ENCODE measurements at regions not wholly inside any gene's neighbourhood (a gene's known extent, or its start where the extent isn't known, plus 50 kb on each side); places are given as distances from the start of the nearest gene placed in this dataset.

DNA sequence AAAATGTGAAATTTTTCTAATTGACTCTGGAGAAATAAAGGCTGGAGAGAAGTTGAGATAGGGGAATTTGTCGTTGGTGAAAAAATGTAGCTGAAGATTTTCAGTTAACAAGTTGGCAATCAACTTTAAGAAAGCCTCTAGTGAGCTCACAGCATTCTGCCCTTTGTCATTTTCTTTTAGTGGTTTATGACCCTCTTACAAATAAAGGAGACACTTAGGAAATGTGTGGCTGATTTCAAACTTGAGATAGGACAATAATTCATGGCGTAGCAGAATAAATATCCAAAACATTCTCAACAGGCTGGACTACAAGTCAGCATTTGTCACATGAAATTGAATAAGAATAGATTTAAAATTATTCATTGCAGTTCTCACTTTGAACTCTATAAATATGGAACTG lies 412.5 kb upstream of the SPHKAP start:
- Histone ChIP-seq H3K27me3 (no peaks in the 10 kb centered on the region), H3K36me3 (no peaks in the 10 kb centered on the region), H3K27ac (no peak overlapping the region), H3K4me1 (no peaks in the 10 kb centered on the region), H3K9me3 (no peaks in the 10 kb centered on the region), H3K4me3 (no peak overlapping the region)
- intact Hi-C loops (cut with DNase I), result no loop called here
- TF ChIP-seq POLR2AphosphoS5 (IDR thresholded peaks at IDR 0.05; ENCODE audit: insufficient read depth in 1 of 2, low read depth in 1 of 2) (no peak), POLR2A (IDR thresholded peaks at IDR 0.05) (no peak)
- TF ChIP-seq, protein P1, sequence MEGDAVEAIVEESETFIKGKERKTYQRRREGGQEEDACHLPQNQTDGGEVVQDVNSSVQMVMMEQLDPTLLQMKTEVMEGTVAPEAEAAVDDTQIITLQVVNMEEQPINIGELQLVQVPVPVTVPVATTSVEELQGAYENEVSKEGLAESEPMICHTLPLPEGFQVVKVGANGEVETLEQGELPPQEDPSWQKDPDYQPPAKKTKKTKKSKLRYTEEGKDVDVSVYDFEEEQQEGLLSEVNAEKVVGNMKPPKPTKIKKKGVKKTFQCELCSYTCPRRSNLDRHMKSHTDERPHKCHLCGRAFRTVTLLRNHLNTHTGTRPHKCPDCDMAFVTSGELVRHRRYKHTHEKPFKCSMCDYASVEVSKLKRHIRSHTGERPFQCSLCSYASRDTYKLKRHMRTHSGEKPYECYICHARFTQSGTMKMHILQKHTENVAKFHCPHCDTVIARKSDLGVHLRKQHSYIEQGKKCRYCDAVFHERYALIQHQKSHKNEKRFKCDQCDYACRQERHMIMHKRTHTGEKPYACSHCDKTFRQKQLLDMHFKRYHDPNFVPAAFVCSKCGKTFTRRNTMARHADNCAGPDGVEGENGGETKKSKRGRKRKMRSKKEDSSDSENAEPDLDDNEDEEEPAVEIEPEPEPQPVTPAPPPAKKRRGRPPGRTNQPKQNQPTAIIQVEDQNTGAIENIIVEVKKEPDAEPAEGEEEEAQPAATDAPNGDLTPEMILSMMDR (IDR thresholded peaks at IDR 0.05), result no peak
- DNase-seq (ENCODE audit: extremely low spot score in 2 of 2), result no peak

DNA sequence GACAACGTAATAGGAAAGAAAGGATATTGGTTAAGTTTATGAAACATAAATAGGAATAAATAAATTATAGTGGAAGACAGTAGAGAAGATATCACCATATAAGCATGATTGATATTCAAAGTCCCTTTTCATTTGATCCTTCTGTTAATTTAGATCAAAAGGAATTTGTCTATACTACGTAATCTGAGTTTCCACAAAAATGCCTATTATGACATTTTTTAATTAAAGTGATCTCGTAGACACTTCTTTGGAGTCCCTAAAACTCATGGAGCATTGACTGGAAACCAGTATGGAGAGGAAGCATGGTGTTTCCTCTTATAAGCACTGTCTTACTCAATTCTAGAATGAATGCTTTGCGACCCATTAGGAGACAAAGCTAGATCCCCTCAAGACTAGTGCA lies 411.4 kb upstream of the SPHKAP start:
- TF ChIP-seq, protein P1 (IDR thresholded peaks at IDR 0.05), result no peak
- no peak for TF ChIP-seq POLR2AphosphoS5 (IDR thresholded peaks at IDR 0.05; ENCODE audit: insufficient read depth in 1 of 2, low read depth in 1 of 2)
- no peak for TF ChIP-seq POLR2A (IDR thresholded peaks at IDR 0.05)

DNA sequence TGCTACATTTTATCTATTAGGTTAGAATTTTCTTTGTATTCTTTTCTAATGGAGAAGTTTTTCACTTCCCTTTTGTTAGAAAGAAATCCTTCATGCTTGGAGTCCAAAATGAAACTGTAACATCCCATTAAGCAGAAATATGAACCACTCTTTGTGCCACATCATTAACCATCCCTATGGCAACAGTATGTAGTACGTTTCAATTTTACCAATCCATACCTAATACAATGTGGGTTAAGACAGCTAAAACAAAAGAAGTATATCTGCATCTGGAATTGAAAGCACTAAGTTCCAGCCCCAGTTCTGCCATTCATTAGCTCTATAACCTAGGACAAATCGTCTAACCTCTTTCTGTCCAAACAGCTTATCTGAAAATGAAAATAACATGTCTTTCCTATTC lies 409.2 kb upstream of the SPHKAP start:
- intact Hi-C loops (cut with DNase I), result no loop called here
- Histone ChIP-seq H3K36me3 (no peaks in the 10 kb centered on the region), H3K9me3 (no peaks in the 10 kb centered on the region), H3K27ac (no peak overlapping the region), H3K4me3 (no peak overlapping the region), H3K4me1 (no peaks in the 10 kb centered on the region), H3K27me3 (no peaks in the 10 kb centered on the region)
- no peak for DNase-seq (ENCODE audit: extremely low spot score in 2 of 2)
- TF ChIP-seq POLR2AphosphoS5 (IDR thresholded peaks at IDR 0.05; ENCODE audit: insufficient read depth in 1 of 2, low read depth in 1 of 2), result no peak
- no peak for TF ChIP-seq POLR2A (IDR thresholded peaks at IDR 0.05)
- TF ChIP-seq, protein P1 (IDR thresholded peaks at IDR 0.05), result no peak

More for the DNA sequence above, 411.4 kb upstream of the SPHKAP start:
- no peaks in the 10 kb centered on the region for H3K4me1 ChIP-seq
- no peak overlapping the region for H3K27ac ChIP-seq
- H3K4me3 ChIP-seq, result no peak overlapping the region
- intact Hi-C loops (cut with DNase I), result no loop called here
- H3K36me3 ChIP-seq, result no peaks in the 10 kb centered on the region
- H3K9me3 ChIP-seq, result no peaks in the 10 kb centered on the region
- H3K27me3 ChIP-seq, result no peaks in the 10 kb centered on the region
- no peak for DNase-seq (ENCODE audit: extremely low spot score in 2 of 2)

DNA sequence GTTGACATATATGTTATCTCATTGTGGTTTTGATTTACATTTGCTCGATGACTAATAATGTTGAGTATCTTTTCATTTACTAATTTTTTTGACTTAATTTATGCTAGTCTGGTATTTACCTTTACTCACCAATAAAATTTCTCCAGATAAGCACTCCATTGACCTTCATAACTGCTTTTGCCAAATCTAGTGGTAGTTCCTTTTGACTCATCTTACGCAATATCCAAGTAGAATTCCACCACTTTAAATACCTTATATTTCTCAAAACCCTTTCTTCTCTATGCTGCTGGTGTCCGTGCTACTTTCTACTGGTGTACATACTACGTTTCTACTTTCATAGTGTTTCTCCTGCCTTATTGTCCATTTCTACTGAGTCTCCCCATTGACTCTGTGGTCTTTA lies 407.6 kb upstream of the SPHKAP start:
- Histone ChIP-seq H3K9me3 (no peaks in the 10 kb centered on the region), H3K4me3 (no peak overlapping the region), H3K4me1 (no peaks in the 10 kb centered on the region), H3K36me3 (no peaks in the 10 kb centered on the region), H3K27me3 (no peaks in the 10 kb centered on the region), H3K27ac (no peak overlapping the region)
- TF ChIP-seq POLR2AphosphoS5 (IDR thresholded peaks at IDR 0.05; ENCODE audit: insufficient read depth in 1 of 2, low read depth in 1 of 2) (no peak), POLR2A (IDR thresholded peaks at IDR 0.05) (no peak)
- TF ChIP-seq, protein P1 (IDR thresholded peaks at IDR 0.05), result no peak
- no peak for DNase-seq (ENCODE audit: extremely low spot score in 2 of 2)
- intact Hi-C loops (cut with DNase I), result no loop called here

DNA sequence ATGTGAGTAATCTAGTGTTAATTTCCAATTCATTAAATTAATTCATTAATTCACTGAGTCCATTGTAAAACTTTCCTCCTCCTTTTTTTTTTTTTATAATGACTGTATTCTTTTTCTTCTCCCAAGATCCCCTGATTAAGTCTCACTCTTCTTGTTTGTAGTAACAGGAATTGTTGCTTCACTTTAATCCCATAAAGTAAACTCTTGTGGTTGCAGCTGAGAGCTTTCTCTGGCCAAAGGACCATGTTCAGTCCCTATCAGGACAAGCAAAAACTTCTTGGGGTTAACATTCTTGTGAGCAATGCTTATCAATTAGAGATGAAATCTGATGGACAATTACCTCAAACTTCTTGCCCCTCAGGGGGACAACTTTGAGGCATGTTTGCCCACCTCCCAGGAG lies 400.2 kb upstream of the SPHKAP start:
- TF ChIP-seq POLR2AphosphoS5 (IDR thresholded peaks at IDR 0.05; ENCODE audit: insufficient read depth in 1 of 2, low read depth in 1 of 2) (no peak), POLR2A (IDR thresholded peaks at IDR 0.05) (no peak)
- TF ChIP-seq, protein P1 (IDR thresholded peaks at IDR 0.05), result no peak

More for the DNA sequence above, 400.2 kb upstream of the SPHKAP start:
- no peaks in the 10 kb centered on the region for H3K27me3 ChIP-seq
- H3K4me1 ChIP-seq, result no peaks in the 10 kb centered on the region
- H3K9me3 ChIP-seq, result no peaks in the 10 kb centered on the region
- intact Hi-C loops (cut with DNase I), result no loop called here
- H3K36me3 ChIP-seq, result no peaks in the 10 kb centered on the region
- H3K4me3 ChIP-seq, result no peak overlapping the region
- no peak overlapping the region for H3K27ac ChIP-seq
- no peak for DNase-seq (ENCODE audit: extremely low spot score in 2 of 2)

All from vagina (tissue), 2 donors.